Breast epithelium (tissue), 4 donors: ENCODE measurements at regions not wholly inside any gene's neighbourhood (a gene's known extent, or its start where the extent isn't known, plus 50 kb on each side); places are given as distances from the start of the nearest gene placed in this dataset.

ENCODE experiments used
- DNase-seq, 2 donors: peaks; one replicate each; pipeline ENCODE4 v3.0.0-alpha.2; 2019; ENCODE audit warnings: low spot score in 2 of 2
- H3K27ac ChIP-seq, 2 donors: fragments of 200-600 bp; sonication (generic) in 1 of 2; one replicate each; pipeline ENCODE4 v1.5.1; 2016 to 2019; ENCODE audit warnings: mild to moderate bottlenecking in 1 of 2
- H3K27me3 ChIP-seq, 2 donors: fragments of 200-600 bp; sonication (generic) in 1 of 2; one replicate each; pipeline versions ENCODE4 v1.5.1 to v1.6.0; 2017 to 2019; ENCODE audit warnings: control low read depth in 1 of 2, mild to moderate bottlenecking in 1 of 2
- H3K36me3 ChIP-seq: fragments of 200-600 bp; one replicate; pipeline ENCODE4 v1.5.1; 2019
- H3K4me1 ChIP-seq, 2 donors: fragments of 200-600 bp; sonication (generic); one replicate each; pipeline ENCODE4 v1.5.1; 2016 to 2019; ENCODE audit warnings: control low read depth in 1 of 2
- H3K4me3 ChIP-seq, 3 donors: fragments of 200-600 bp; sonication (generic); 1 replicate in 2 of 3; 2 replicates in 1 of 3; pipeline ENCODE4 v1.5.1; 2016 to 2019; ENCODE audit warnings: mild to moderate bottlenecking in 3 of 3, moderate library complexity in 2 of 3
- H3K9me3 ChIP-seq, 2 donors: fragments of 200-600 bp; sonication (generic) in 1 of 2; one replicate each; pipeline ENCODE4 v1.5.1; 2016 to 2019; ENCODE audit warnings: control low read depth in 1 of 2
- POLR2A ChIP-seq: fragments of 450-650 bp; IDR thresholded peaks from one replicate; pipeline ENCODE4 v1.6.1; 2016; ENCODE audit warnings: antibody characterized with exemption, mild to moderate bottlenecking, moderate library complexity
- POLR2AphosphoS5 ChIP-seq, 3 donors: sonication (generic); formaldehyde crosslinking; IDR thresholded peaks; one replicate each; pipeline ENCODE4 v1.6.1; 2017; ENCODE audit warnings: antibody characterized with exemption in 3 of 3
- intact Hi-C: fragments of 100-400 bp; cut with DNase I; formaldehyde crosslinking; loops from one replicate; pipeline ENCODE4 v1.15.1; 2023; ENCODE audit warnings: low total_unique reads
- TF ChIP-seq, protein P1 (sequence below), 3 donors: fragments of 450-650 bp; IDR thresholded peaks; one replicate each; pipeline ENCODE4 v1.5.1; 2016 to 2017; ENCODE audit warnings: antibody characterized with exemption in 3 of 3, mild to moderate bottlenecking in 3 of 3, moderate library complexity in 3 of 3

DNA sequence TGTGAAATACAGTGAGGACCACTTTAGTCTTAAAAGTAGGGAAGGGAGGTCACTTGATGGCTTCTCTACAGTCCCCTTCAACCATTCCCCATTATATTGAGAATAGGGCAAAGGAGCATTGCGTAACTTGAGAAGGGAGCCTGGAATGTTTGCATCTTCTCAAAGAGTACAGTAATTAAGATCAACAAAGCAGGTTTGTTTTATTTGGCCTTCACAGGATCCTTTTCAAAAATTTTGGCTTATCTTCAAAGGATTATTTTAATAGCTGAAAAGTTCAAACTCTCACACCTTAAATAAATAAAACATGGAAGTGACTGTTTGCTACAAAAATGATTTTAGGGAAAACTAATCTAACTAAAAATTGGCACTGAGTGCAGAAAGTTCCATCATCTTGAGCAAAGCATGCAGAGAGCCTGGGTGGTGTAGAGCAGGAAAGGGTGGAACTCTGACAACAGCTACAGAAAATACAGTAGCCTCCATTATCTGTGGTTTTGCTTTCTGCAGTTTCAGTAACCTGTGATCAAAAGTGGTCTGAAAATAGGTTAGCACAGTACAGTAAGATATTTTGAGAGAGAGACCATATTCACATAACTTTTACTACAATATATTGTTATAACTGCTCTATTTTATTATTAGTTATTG, 214.0 kb downstream of the MDFIC start:
- no peak overlapping the region for H3K27ac ChIP-seq
- intact Hi-C loops = no loop called here
- H3K9me3 ChIP-seq = no peaks in the 10 kb centered on the region
- no peaks in the 10 kb centered on the region for H3K4me1 ChIP-seq
- no peak overlapping the region for H3K4me3 ChIP-seq
- no peak for TF ChIP-seq POLR2AphosphoS5 (IDR thresholded peaks at IDR 0.05)
- TF ChIP-seq POLR2A = no peak
- TF ChIP-seq, protein P1, sequence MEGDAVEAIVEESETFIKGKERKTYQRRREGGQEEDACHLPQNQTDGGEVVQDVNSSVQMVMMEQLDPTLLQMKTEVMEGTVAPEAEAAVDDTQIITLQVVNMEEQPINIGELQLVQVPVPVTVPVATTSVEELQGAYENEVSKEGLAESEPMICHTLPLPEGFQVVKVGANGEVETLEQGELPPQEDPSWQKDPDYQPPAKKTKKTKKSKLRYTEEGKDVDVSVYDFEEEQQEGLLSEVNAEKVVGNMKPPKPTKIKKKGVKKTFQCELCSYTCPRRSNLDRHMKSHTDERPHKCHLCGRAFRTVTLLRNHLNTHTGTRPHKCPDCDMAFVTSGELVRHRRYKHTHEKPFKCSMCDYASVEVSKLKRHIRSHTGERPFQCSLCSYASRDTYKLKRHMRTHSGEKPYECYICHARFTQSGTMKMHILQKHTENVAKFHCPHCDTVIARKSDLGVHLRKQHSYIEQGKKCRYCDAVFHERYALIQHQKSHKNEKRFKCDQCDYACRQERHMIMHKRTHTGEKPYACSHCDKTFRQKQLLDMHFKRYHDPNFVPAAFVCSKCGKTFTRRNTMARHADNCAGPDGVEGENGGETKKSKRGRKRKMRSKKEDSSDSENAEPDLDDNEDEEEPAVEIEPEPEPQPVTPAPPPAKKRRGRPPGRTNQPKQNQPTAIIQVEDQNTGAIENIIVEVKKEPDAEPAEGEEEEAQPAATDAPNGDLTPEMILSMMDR (IDR thresholded peaks at IDR 0.05) = no peak
- DNase-seq = no peak
- no peaks in the 10 kb centered on the region for H3K36me3 ChIP-seq
- H3K27me3 ChIP-seq = no peaks in the 10 kb centered on the region

DNA sequence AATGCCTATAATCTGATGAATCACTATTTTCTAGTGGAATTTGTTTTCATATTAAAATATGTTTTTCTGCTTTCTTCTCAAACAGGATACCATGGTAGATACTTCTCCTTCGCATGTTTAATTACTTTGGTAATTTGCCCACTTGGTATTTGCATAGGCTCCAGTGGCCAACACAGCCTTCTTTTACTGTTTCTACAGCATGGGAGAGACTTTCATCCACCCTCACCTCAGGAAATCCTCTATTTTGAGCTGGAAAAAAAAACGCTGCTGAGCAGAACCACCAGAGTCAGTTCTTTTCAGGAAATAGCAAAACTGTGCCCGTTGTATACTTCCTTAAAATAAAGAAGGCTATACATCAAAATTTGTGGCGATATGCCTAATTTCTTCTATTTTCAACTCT, 213.3 kb downstream of the MDFIC start:
- Histone ChIP-seq H3K36me3 (no peaks in the 10 kb centered on the region), H3K27me3 (no peaks in the 10 kb centered on the region), H3K9me3 (no peaks in the 10 kb centered on the region), H3K4me3 (no peak overlapping the region), H3K27ac (no peak overlapping the region), H3K4me1 (no peaks in the 10 kb centered on the region)
- TF ChIP-seq, protein P1 (IDR thresholded peaks at IDR 0.05) = no peak
- TF ChIP-seq POLR2AphosphoS5 (IDR thresholded peaks at IDR 0.05) (no peak), POLR2A (no peak)
- DNase-seq = no peak
- intact Hi-C loops = no loop called here

DNA sequence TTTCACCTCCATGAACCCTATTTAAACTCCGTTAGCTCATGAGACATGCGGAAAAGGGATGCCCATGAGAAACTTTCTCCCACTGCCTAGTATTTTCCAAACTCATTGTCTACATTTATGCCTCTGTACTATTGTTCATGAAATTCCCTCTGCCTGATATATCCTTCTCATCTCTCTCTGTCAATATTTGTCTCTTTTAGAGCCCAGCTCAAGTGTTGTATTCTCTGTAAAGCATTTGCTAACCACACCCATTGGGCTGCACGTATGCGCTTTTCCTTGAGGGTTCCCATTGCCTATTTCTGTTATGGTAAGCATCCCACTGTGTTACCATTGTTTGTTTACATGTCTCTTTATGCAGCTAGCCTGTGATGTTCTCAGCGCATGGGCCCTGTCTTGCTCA, 211.4 kb downstream of the MDFIC start:
- intact Hi-C loops = no loop called here
- no peaks in the 10 kb centered on the region for H3K4me1 ChIP-seq
- TF ChIP-seq, protein P1 (IDR thresholded peaks at IDR 0.05) = no peak
- TF ChIP-seq POLR2A = no peak
- no peak for TF ChIP-seq POLR2AphosphoS5 (IDR thresholded peaks at IDR 0.05)
- no peaks in the 10 kb centered on the region for H3K9me3 ChIP-seq
- H3K36me3 ChIP-seq = no peaks in the 10 kb centered on the region
- no peak overlapping the region for H3K27ac ChIP-seq
- DNase-seq = no peak
- H3K27me3 ChIP-seq = no peaks in the 10 kb centered on the region
- H3K4me3 ChIP-seq = no peak overlapping the region

DNA sequence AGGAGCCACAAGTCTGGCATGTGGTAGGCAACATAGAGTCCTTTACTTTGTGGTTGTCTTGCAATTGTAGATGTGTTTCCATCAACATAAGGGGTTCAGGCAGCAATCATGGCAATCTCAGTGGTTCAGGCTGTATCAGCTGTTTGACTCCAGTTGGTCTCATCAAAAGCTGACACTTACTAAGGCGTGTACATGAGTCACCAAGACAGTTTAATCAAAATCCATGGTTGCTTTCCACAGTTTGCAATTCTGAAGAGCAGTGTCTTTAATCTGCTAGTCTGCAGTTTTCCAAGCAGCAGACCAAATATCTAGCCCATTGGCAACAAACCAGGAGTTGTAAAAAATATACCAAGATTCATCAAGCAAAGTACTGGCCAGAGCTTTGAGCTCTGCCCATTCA, 210.2 kb downstream of the MDFIC start:
- Histone ChIP-seq H3K4me3 (no peak overlapping the region), H3K4me1 (no peaks in the 10 kb centered on the region), H3K27ac (no peak overlapping the region), H3K36me3 (no peaks in the 10 kb centered on the region), H3K9me3 (no peaks in the 10 kb centered on the region), H3K27me3 (no peaks in the 10 kb centered on the region)
- TF ChIP-seq, protein P1 (IDR thresholded peaks at IDR 0.05) = no peak
- intact Hi-C loops = no loop called here
- DNase-seq = no peak

DNA sequence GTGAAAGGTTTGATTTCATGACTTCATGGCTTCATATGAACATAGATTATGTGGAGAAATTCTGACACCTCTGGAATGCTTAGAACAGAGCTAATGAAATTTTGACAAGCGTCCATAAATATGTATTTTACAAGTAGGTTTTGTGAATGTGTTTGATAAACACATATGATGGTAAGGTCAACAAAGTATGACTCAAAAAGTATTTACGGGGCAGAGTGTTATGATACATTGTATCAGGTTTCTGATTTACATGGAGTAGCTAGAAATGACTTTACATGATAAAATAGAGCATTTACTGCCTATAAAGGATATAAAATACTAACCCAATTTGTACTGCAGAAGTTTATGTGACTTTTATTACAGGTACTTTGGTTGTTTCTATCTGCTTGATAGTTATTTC, 206.3 kb downstream of the MDFIC start:
- Histone ChIP-seq H3K27me3 (no peaks in the 10 kb centered on the region), H3K4me3 (no peak overlapping the region), H3K4me1 (no peaks in the 10 kb centered on the region), H3K36me3 (no peaks in the 10 kb centered on the region), H3K9me3 (no peaks in the 10 kb centered on the region), H3K27ac (no peak overlapping the region)
- TF ChIP-seq, protein P1 (IDR thresholded peaks at IDR 0.05) = no peak
- TF ChIP-seq POLR2A = no peak
- TF ChIP-seq POLR2AphosphoS5 (IDR thresholded peaks at IDR 0.05) = no peak
- intact Hi-C loops = loop anchor here (10.0 kb wide), 1 partner anchor 1707 kb away; no protein-coding TSS in a partner anchor
- no peak for DNase-seq
